ENCODE measurements at regions not wholly inside any gene's neighbourhood (a gene's known extent, or its start where the extent isn't known, plus 50 kb on each side); places are given as distances from the start of the nearest gene placed in this dataset.
"Not testable (repeated sequence)": the region's sequence is repeated elsewhere in the genome, so short reads cannot be mapped to it uniquely, and the experiment has no call there.

- DNase-seq, result no peak
These were observed 218.2 kb downstream of the RPL10L start for GRCh38 chr14:46433381-46433780.

GRCh38 chr14:46432516-46432915, 219.1 kb downstream of the RPL10L start:
- no peak for DNase-seq

- no peak for DNase-seq
These were observed 234.5 kb downstream of the RPL10L start for GRCh38 chr14:46417066-46417465.

DNA sequence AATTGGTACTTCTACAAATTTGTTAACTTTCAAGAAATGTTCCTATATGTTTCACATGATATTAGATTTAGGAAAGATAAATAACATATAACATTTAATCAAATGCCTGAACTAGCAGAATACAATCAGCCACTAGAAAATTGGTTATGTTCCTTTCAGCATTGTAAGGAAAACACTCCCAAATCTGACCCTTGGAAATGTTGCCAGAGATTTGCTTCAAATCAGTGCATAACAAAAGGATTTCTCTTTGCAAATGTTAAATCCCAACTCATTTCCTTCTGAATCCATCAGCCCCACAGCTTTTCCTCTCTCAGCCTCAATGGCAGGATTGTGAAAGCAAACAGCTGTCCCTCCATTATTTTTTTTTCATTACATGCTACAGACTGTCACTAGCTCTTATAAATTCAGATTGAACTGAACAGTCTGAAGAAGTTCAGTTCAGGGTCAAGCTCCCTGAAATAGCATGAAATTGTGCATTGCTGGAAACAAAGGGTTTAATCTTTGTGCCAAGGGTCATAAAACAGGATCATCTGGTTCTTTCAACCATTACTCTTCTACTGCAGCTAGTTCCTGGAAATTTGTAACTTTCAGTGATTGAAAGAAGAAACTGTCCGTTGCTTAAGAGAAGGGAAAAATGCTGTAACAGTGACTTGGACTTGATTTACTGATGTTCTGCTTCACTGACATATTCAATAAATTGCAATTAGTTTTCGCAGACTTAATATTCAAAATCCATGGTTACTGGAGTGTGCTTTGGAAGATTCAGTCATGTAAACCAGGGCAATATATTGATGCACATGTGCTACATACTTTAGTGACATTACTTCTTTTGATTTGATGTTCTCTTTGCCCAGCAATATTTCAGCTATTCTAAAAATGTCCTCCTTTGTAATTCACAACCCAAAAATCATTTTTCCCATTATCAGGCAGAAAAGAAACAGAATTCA, 246.4 kb downstream of the RPL10L start:
- no peak for DNase-seq

GRCh38 chr14:46402001-46402690, 249.4 kb downstream of the RPL10L start:
- DNase-seq, result not testable (repeated sequence)

DNA sequence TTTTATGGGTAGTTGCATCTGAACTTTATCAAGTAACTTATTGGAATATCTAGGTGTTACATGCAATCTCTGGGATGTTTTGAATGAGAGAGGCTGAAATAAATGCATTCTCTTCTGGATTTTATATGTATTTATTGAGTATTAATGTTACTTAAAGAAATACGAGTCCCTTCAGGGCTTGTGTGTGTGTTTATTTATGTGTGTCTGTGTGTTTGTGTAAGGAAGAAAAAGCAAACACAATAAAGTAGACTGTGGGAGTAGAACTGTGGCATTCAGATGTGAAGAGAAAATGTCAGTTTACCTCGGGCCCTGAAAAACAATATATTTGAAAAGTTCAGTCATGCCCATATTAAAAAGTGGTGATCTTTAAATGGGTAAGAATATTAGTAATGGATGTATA, 250.5 kb downstream of the RPL10L start:
- DNase-seq, result no peak

- DNase-seq, result no peak
These were observed 252.5 kb downstream of the RPL10L start for GRCh38 chr14:46399049-46399448.

DNA sequence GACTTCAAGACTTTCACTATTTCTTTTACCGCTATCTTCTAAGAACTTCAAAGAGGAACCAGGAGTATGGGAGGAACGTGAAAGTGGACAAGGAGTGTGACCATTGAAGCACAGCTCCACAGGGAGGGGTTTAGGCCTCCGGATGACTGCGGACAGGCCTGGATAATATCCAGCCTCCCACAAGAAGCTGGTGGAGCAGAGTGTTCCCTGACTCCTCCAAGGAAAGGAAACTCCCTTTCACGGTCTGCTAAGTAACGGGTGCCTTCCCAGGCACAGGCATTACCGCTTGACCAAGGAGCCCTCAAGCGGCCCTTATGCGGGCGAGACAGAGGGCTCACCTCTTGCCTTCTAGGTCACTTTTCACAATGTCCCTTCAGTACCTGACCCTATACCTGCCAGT, 267.0 kb downstream of the RPL10L start:
- DNase-seq, result no peak

- DNase-seq, result no peak
These were observed 269.9 kb downstream of the RPL10L start for GRCh38 chr14:46381674-46382073.

DNA sequence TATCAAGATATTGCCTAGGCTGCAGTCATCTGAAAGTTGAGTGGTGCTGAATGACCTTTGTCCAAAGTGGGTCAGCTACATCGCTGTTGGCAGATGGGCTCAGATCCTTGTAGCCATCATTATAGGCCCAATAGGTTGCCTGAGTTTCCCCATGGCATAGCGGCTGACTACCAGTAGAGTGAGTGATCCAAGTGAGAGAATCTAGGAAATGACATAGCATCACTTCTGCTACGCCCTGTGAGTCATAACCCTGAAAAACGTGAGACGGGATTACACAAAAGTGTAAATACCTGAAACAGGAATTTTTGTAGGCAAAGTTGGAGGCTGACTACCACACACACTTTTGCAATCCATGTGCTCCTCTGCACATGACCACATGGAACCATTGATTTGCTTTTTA, 273.3 kb downstream of the RPL10L start:
- DNase-seq, result no peak

- DNase-seq, result no peak
These were observed 274.3 kb downstream of the RPL10L start for GRCh38 chr14:46377305-46377704.

DNA sequence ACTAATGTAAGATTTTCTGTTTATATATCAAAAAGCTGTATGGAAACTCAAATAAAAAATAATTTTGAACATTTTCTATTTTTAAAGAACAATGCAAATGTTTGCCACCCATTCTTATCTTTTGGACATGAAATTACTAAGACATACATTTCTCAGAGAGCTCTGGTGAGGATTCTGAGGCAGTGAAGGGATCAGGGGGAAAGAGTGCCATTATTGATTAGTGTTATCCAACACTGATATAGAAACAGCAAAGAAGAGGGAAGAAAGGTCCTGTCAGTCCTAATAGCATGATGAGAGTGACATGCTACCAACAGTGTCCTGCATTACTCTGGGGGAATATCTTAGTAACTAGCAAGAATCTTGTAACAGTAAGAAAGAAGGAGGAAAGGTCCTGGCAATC, 282.2 kb downstream of the RPL10L start:
- no peak for DNase-seq

DNA sequence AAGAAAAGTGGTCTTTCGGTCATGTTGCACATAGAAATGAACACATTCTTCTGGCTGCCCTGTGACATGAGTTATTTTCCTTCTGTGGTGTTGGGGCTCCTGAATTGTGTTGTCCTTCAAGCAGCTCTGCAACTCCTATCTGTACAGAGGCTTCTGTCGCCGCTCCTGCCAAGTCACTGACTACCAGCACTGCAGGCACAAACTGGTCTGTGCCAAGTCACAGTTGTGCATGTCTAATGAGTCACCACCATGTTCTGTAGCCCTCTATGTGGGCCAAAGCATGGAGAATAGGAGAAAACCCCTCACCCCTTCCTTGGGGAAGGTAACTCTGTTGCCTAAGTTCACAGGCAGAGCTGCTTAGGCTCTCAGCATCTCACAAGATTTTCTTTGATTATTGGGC, 283.3 kb downstream of the RPL10L start:
- no peak for DNase-seq

- DNase-seq, result no peak
These were observed 298.7 kb downstream of the RPL10L start for GRCh38 chr14:46352844-46353243.

GRCh38 chr14:46344327-46344937, 307.1 kb downstream of the RPL10L start:
- peak; percentile 35 for DNase-seq

DNA sequence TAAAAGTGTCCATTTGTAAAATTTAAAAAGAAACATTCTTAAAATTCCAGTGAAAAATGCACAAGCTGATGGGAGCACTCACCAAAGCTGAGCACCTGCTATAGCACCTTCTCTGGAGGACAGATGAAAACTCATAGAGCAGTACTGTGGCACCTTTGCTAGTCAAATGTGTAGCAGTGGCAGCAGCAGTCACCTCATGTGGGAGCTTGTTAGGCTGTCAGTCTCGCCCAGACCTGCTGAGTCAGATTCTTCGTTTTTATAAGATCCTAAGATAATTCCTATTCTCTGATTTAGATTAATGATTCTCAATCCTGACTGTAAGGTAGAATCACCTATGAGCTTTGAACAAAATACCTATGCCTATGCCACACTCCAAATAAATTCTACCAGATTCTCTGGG, 325.8 kb downstream of the RPL10L start:
- no peak for DNase-seq

GRCh38 chr14:46325157-46325556, 326.4 kb downstream of the RPL10L start:
- DNase-seq, result no peak

- no peak for DNase-seq
These were observed 328.2 kb downstream of the RPL10L start for GRCh38 chr14:46323404-46323762.

GRCh38 chr14:46322730-46323403, 328.7 kb downstream of the RPL10L start:
- no peak for DNase-seq

GRCh38 chr14:46322076-46322475, 329.5 kb downstream of the RPL10L start:
- no peak for DNase-seq

DNA sequence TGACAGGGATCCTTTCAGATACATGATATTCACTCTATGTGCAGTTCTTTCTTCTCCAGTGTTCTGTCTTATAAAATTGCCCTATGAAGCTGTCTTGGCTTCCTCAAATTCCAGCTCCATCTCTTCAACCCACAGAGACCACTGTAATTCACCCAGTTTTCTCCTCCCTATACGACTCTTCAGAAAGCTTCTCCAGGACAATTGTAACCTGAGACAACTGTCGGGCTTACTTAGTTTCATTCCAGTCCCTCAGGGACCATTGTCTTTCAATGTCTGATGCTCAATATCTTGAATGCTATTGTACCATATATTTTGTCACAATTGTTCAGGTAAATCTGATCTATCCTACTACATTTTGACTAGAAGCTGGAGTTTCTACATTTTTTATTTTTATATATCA, 345.3 kb downstream of the RPL10L start:
- DNase-seq, result no peak

GRCh38 chr14:46300765-46301164, 350.8 kb downstream of the RPL10L start:
- DNase-seq, result no peak

GRCh38 chr14:46290706-46291105, 360.9 kb downstream of the RPL10L start:
- no peak for DNase-seq
